H1 (cell line): ENCODE measurements at regions not wholly inside any gene's neighbourhood (a gene's known extent, or its start where the extent isn't known, plus 50 kb on each side); places are given as distances from the start of the nearest gene placed in this dataset.

Experiments
- CTCF ChIA-PET: fragments of 300-600 bp; sonication (Branson Sonifier 250); formaldehyde crosslinking; loops from one replicate; lab custom pipeline; 2021; ENCODE audit not compliant: partially characterized antibody; lab: Charles Lee
- POLR2A ChIA-PET: fragments of 300-600 bp; sonication (Branson Sonifier 250); formaldehyde crosslinking; loops from one replicate; lab custom pipeline; 2021; ENCODE audit warnings: inconsistent platforms; ENCODE audit not compliant: partially characterized antibody; lab: Charles Lee
- DNase-seq, 2 experiments: peaks; one replicate each; pipeline versions ENCODE4 v3.0.0 to v3.0.0-alpha.2; 2010 to 2022; ENCODE audit warnings: low spot score in 2 of 2, low read depth in 1 of 2, mixed read lengths in 1 of 2
- FAIRE-seq: peaks from 2 replicates; lab custom pipeline; 2011; peaks lifted over from hg19 to GRCh38; lab: Jason Lieb, UNC
- H2AFZ ChIP-seq: 2 replicates; pipeline ENCODE4 v1.8.1; 2012; ENCODE audit warnings: low read length, inconsistent platforms
- H2AK5ac ChIP-seq: 2 replicates; pipeline ENCODE4 v1.6.1; 2013; ENCODE audit warnings: low read depth, low read length
- H2BK120ac ChIP-seq: replicated peaks from 2 replicates; pipeline ENCODE3; 2013; ENCODE audit warnings: low read depth, low read length, inconsistent platforms
- H2BK12ac ChIP-seq: 2 replicates; pipeline ENCODE4 v1.6.1; 2013; ENCODE audit warnings: low read depth, low read length
- H2BK15ac ChIP-seq: 2 replicates; pipeline ENCODE4 v1.6.1; 2013; ENCODE audit warnings: low read length
- H2BK20ac ChIP-seq: 2 replicates; pipeline ENCODE4 v1.6.1; 2013; ENCODE audit warnings: low read length
- H2BK5ac ChIP-seq: 2 replicates; pipeline ENCODE4 v1.6.1; 2013; ENCODE audit warnings: low read depth, low read length
- H3K14ac ChIP-seq: 2 replicates; pipeline ENCODE4 v1.6.1; 2013; ENCODE audit warnings: inconsistent platforms; ENCODE audit not compliant: insufficient read length
- H3K18ac ChIP-seq: 2 replicates; pipeline ENCODE4 v1.6.1; 2013; ENCODE audit warnings: low read length; ENCODE audit errors: extremely low read depth
- H3K23ac ChIP-seq: 2 replicates; pipeline ENCODE4 v1.6.1; 2013; ENCODE audit warnings: inconsistent platforms; ENCODE audit not compliant: insufficient read length
- H3K23me2 ChIP-seq: 2 replicates; pipeline ENCODE4 v1.6.1; 2013; ENCODE audit warnings: low read depth, low read length
- H3K27ac ChIP-seq: 2 replicates; pipeline ENCODE4 v1.6.1; 2011; ENCODE audit warnings: low read depth, low read length, inconsistent platforms
- H3K27me3 ChIP-seq, 4 experiments: replicated peaks in 1 of 4; 1 replicate in 1 of 4; 2 replicates in 3 of 4; pipeline versions ENCODE4 v1.6.1 to v1.8.1; 2011 to 2013; ENCODE audit warnings: low read length in 3 of 4, mild to moderate bottlenecking in 3 of 4, inconsistent platforms in 2 of 4, mixed read lengths in 2 of 4, moderate library complexity in 1 of 4; ENCODE audit not compliant: control insufficient read depth in 3 of 4, insufficient read depth in 3 of 4; ENCODE audit errors: extremely low read depth in 1 of 4
- H3K36me3 ChIP-seq, 4 experiments: 2 replicates each; pipeline versions ENCODE4 v1.6.1 to v1.8.1; 2011 to 2013; ENCODE audit warnings: mild to moderate bottlenecking in 4 of 4, low read length in 3 of 4, moderate library complexity in 2 of 4, control low read depth in 1 of 4, inconsistent platforms in 1 of 4; ENCODE audit not compliant: insufficient read depth in 4 of 4, control insufficient read depth in 2 of 4
- H3K4ac ChIP-seq: replicated peaks from 2 replicates; pipeline ENCODE3; 2013; ENCODE audit warnings: low read length, low read depth, mixed read lengths, inconsistent platforms; ENCODE audit not compliant: insufficient read length
- H3K4me1 ChIP-seq, 4 experiments: replicated peaks in 1 of 4; 1 replicate in 1 of 4; 2 replicates in 3 of 4; pipeline versions ENCODE4 v1.6.1 to v1.8.1; 2011 to 2013; ENCODE audit warnings: low read length in 3 of 4, inconsistent platforms in 2 of 4, mixed read lengths in 1 of 4; ENCODE audit not compliant: insufficient read depth in 4 of 4, control insufficient read depth in 3 of 4
- H3K4me2 ChIP-seq, 2 experiments: 2 replicates each; pipeline versions ENCODE4 v1.6.1 to v1.8.1; 2011 to 2013; ENCODE audit warnings: low read depth in 2 of 2, low read length in 2 of 2, control low read depth in 1 of 2, inconsistent platforms in 1 of 2, mild to moderate bottlenecking in 1 of 2; ENCODE audit not compliant: insufficient read depth in 1 of 2
- H3K4me3 ChIP-seq, 4 experiments: fragments of 200-600, 300-600 bp in 1 of 4; sonication (generic), shearing (Covaris generic), sonication (Bioruptor Twin) in 1 of 4; 2 replicates each; pipeline versions ENCODE4 v1.5.1 to v1.8.1; 2011 to 2016; ENCODE audit warnings: low read length in 4 of 4, low read depth in 3 of 4, control low read depth in 2 of 4, inconsistent platforms in 2 of 4, mild to moderate bottlenecking in 2 of 4, mixed read lengths in 1 of 4, moderate library complexity in 1 of 4; ENCODE audit not compliant: insufficient read depth in 2 of 4; ENCODE audit errors: extremely low read depth in 1 of 4
- H3K56ac ChIP-seq: replicated peaks from 2 replicates; pipeline ENCODE3; 2013; ENCODE audit warnings: low read depth, mild to moderate bottlenecking, mixed read lengths, low read length, inconsistent platforms; ENCODE audit not compliant: insufficient read length
- H3K79me1 ChIP-seq: 2 replicates; pipeline ENCODE4 v1.6.1; 2013; ENCODE audit warnings: low read depth, low read length, control low read depth
- H3K79me2 ChIP-seq, 2 experiments: 2 replicates each; pipeline versions ENCODE4 v1.6.1 to v1.8.1; 2012 to 2013; ENCODE audit warnings: low read length in 2 of 2, mild to moderate bottlenecking in 2 of 2, inconsistent platforms in 1 of 2; ENCODE audit not compliant: insufficient read depth in 2 of 2, control insufficient read depth in 1 of 2
- H3K9ac ChIP-seq, 4 experiments: replicated peaks in 1 of 4; 1 replicate in 1 of 4; 2 replicates in 3 of 4; pipeline versions ENCODE4 v1.6.1 to v1.8.1; 2011 to 2013; ENCODE audit warnings: low read depth in 3 of 4, low read length in 3 of 4, control low read depth in 2 of 4, mild to moderate bottlenecking in 2 of 4, moderate library complexity in 2 of 4, inconsistent platforms in 1 of 4; ENCODE audit errors: extremely low read depth in 1 of 4
- H3K9me3 ChIP-seq, 2 experiments: 2 replicates each; pipeline versions ENCODE4 v1.6.1 to v1.8.1; 2012 to 2013; ENCODE audit warnings: mild to moderate bottlenecking in 2 of 2, moderate library complexity in 2 of 2, control low read depth in 1 of 2, inconsistent platforms in 1 of 2, low read depth in 1 of 2, low read length in 1 of 2, mixed read lengths in 1 of 2; ENCODE audit not compliant: insufficient read depth in 2 of 2
- H4K20me1 ChIP-seq, 2 experiments: replicated peaks in 1 of 2; 2 replicates each; pipeline versions ENCODE3 to v1.8.1; 2011 to 2013; ENCODE audit warnings: inconsistent platforms in 2 of 2, low read length in 2 of 2, mild to moderate bottlenecking in 1 of 2; ENCODE audit not compliant: insufficient read depth in 2 of 2, control insufficient read depth in 1 of 2
- H4K5ac ChIP-seq: 2 replicates; pipeline ENCODE4 v1.6.1; 2013; ENCODE audit warnings: low read length, low read depth, mixed read lengths, inconsistent platforms; ENCODE audit not compliant: insufficient read length
- H4K8ac ChIP-seq: 2 replicates; pipeline ENCODE4 v1.8.0; 2013; ENCODE audit warnings: mild to moderate bottlenecking, moderate library complexity, low read length, inconsistent platforms; ENCODE audit not compliant: insufficient read depth; ENCODE audit errors: extremely low read depth
- H4K91ac ChIP-seq: replicated peaks from 2 replicates; pipeline ENCODE3; 2013; ENCODE audit warnings: low read length, mixed read lengths, inconsistent platforms; ENCODE audit not compliant: insufficient read length
- CBX8 ChIP-seq: fragments of 300-800, 300-1000 bp; sonication (generic); IDR thresholded peaks from 2 replicates; pipeline ENCODE4 v1.7.1; 2016; ENCODE audit warnings: low read depth, low read length, borderline replicate concordance
- RFX5 ChIP-seq: IDR thresholded peaks from 2 replicates; pipeline ENCODE4 v1.6.1; 2011; ENCODE audit warnings: low read depth, low read length, improper control_type of control experiment, borderline replicate concordance
- WGBS, 2 experiments: shearing (Covaris generic) in 1 of 2; methylation state at CpG; one replicate each; pipeline versions ENCODE4 v1.1.6 to v1.1.7; 2013 to 2015; ENCODE audit warnings: low lambda C conversion rate in 2 of 2, mixed read lengths in 2 of 2, inconsistent platforms in 1 of 2, low coverage in 1 of 2, missing lambda C conversion rate in 1 of 2; ENCODE audit not compliant: insufficient replicate concordance in 2 of 2, insufficient coverage in 1 of 2, insufficient read length in 1 of 2; ENCODE audit errors: extremely low coverage in 1 of 2, missing lambda C conversion rate in 1 of 2; 5-methylcytosine and 5-hydroxymethylcytosine counted together
- TF ChIP-seq, protein P1 (sequence below): IDR thresholded peaks from 2 replicates; pipeline ENCODE4 v1.6.1; 2012; ENCODE audit warnings: inconsistent platforms
- TF ChIP-seq, protein P2 (sequence below): IDR thresholded peaks from 2 replicates; pipeline ENCODE4 v1.6.1; 2012; ENCODE audit warnings: low read length, inconsistent platforms

DNA sequence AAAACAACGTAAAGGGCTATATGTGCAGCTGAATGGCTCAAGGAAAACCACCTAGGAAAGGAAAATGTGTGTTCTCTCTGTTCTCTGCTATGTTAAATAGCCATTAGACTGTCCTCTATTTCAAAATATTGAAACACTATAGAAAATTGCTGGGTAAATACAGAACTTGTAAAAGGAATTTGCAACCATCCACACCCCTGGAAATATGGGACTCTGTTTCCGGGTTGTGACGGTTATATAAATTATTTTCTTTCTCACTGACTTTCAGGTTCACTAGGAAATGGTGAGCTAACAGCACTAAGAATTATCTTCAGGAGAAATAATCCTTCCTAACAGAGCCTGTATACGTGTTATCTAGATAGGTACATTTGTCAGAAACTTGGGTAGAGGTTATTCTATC lies 161.0 kb upstream of the DKK2 start:
- no peak overlapping the region for H3K9ac ChIP-seq
- H4K20me1 ChIP-seq, result no peaks in the 10 kb centered on the region
- H3K14ac ChIP-seq, result no peak overlapping the region
- H3K23me2 ChIP-seq, result no peaks in the 10 kb centered on the region
- H2BK12ac ChIP-seq, result no peak overlapping the region
- H2BK20ac ChIP-seq, result no peak overlapping the region; the same call in 1 of the 2 replicates
- H3K27me3 ChIP-seq, result no peaks in the 10 kb centered on the region
- no peak overlapping the region for H3K23ac ChIP-seq
- H3K56ac ChIP-seq, result no peak overlapping the region
- no peak overlapping the region for H3K4me2 ChIP-seq
- no peaks in the 10 kb centered on the region for H3K9me3 ChIP-seq
- WGBS, 2 experiments, result 77% methylated on average over 4 of the region's 4 CpGs; no CpG with 5 or more reads in 1 of the 2 experiments
- H2BK120ac ChIP-seq, result no peak overlapping the region
- no peak overlapping the region for H4K8ac ChIP-seq
- H3K4me3 ChIP-seq, result no peak overlapping the region
- FAIRE-seq (no peak), DNase-seq (no peak)
- H3K36me3 ChIP-seq, result no peaks in the 10 kb centered on the region
- CTCF ChIA-PET, result interaction anchor here (0.7 kb wide), 1 partner anchor 322 kb away, joined by 3 read pairs; no protein-coding TSS in a partner anchor
- H2AFZ ChIP-seq, result no peak overlapping the region
- H3K79me2 ChIP-seq, result no peaks in the 10 kb centered on the region
- H3K4ac ChIP-seq, result no peak overlapping the region
- H3K27ac ChIP-seq, result no peak overlapping the region
- H4K5ac ChIP-seq, result no peak overlapping the region
- no peak overlapping the region for H3K18ac ChIP-seq
- POLR2A ChIA-PET, result no interaction called here
- no peak overlapping the region for H2BK5ac ChIP-seq
- no peak overlapping the region for H4K91ac ChIP-seq
- H2AK5ac ChIP-seq, result no peak overlapping the region
- H3K79me1 ChIP-seq, result no peaks in the 10 kb centered on the region
- no peaks in the 10 kb centered on the region for H3K4me1 ChIP-seq
- H2BK15ac ChIP-seq, result no peak overlapping the region
- TF ChIP-seq, protein P1, sequence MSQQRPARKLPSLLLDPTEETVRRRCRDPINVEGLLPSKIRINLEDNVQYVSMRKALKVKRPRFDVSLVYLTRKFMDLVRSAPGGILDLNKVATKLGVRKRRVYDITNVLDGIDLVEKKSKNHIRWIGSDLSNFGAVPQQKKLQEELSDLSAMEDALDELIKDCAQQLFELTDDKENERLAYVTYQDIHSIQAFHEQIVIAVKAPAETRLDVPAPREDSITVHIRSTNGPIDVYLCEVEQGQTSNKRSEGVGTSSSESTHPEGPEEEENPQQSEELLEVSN, result no peak
- TF ChIP-seq, protein P2, sequence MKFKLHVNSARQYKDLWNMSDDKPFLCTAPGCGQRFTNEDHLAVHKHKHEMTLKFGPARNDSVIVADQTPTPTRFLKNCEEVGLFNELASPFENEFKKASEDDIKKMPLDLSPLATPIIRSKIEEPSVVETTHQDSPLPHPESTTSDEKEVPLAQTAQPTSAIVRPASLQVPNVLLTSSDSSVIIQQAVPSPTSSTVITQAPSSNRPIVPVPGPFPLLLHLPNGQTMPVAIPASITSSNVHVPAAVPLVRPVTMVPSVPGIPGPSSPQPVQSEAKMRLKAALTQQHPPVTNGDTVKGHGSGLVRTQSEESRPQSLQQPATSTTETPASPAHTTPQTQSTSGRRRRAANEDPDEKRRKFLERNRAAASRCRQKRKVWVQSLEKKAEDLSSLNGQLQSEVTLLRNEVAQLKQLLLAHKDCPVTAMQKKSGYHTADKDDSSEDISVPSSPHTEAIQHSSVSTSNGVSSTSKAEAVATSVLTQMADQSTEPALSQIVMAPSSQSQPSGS, result no peak
- TF ChIP-seq RFX5 (no peak), CBX8 (no peak)
